ENCODE measurements at regions not wholly inside any gene's neighbourhood (a gene's known extent, or its start where the extent isn't known, plus 50 kb on each side); places are given as distances from the start of the nearest gene placed in this dataset.

DNA sequence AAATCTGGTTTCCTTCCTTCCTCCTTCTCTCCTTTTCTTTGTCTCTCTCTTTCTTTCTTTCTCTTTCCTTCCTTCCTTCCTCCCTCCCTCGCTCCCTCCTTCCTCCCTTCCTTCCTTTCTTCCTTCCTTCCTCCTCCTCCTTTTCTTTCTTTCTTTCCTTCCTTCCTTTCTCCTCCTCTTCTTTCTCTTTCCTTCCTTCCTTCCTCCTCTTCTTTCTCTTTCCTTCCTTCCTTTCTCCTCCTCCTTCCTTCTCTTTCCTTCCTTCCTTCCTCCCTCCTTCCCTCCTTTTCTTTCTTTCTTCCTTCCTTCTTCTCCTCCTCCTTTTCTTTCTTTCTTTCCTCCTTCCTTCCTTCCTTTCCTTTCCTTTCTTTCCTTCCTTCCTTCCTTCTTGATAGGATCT is 61.2 kb downstream of the VIP start:
- Histone ChIP-seq H2BK15ac (ENCODE audit: low read depth, low read length) (no peak overlapping the region), H4K5ac (ENCODE audit: low read depth, low read length) (no peak overlapping the region), H2AK5ac (ENCODE audit: low read depth, low read length) (no peak overlapping the region), H2AFZ (replicated peaks; ENCODE audit: low read length, poor library complexity) (no peak overlapping the region), H3K9me3 (ENCODE audit: control insufficient read depth, insufficient read depth, low read length) (no peaks in the 10 kb centered on the region), H3K79me1 (ENCODE audit: low read depth in 1 of 2, low read length in 2 of 2) (no peaks in the 10 kb centered on the region), H2AK9ac (replicated peaks; ENCODE audit: low read depth, low read length, poor library complexity) (no peak overlapping the region), H2BK20ac (ENCODE audit: low read depth, low read length) (no peak overlapping the region), H3K36me3 (ENCODE audit: control insufficient read depth, insufficient read depth, low read length) (no peaks in the 10 kb centered on the region), H4K20me1 (ENCODE audit: insufficient read depth, low read length) (no peaks in the 10 kb centered on the region), H3K9me1 (ENCODE audit: insufficient read depth, low read length) (no peaks in the 10 kb centered on the region), H3K4me2 (ENCODE audit: low read depth, low read length) (no peak overlapping the region), H3K18ac (ENCODE audit: low read depth, low read length) (no peak overlapping the region), H2BK5ac (ENCODE audit: low read depth, low read length, poor library complexity, severe bottlenecking) (no peak overlapping the region), H3K4me3 (ENCODE audit: insufficient read depth, low read depth, low read length) (no peak overlapping the region), H3K27me3 (ENCODE audit: control insufficient read depth, insufficient read depth, low read length) (no peaks in the 10 kb centered on the region; the same call in 1 of the 2 replicates), H3K27ac (ENCODE audit: insufficient read depth, low read length) (no peak overlapping the region), H2BK120ac (ENCODE audit: low read depth, low read length) (no peak overlapping the region), H4K8ac (ENCODE audit: low read depth in 2 of 2, low read length in 2 of 2) (no peak overlapping the region), H3K56ac (ENCODE audit: extremely low read depth, insufficient read depth, low read length) (no peak overlapping the region), H3K14ac (replicated peaks; ENCODE audit: low read depth, low read length) (no peak overlapping the region), H3K9ac (ENCODE audit: low read depth, low read length) (no peak overlapping the region), H3K4me1 (ENCODE audit: control insufficient read depth, insufficient read depth, low read length) (no peaks in the 10 kb centered on the region), H3K4ac (ENCODE audit: low read depth, low read length) (no peak overlapping the region), H4K91ac (ENCODE audit: insufficient read depth, low read depth, low read length) (no peak overlapping the region), H3K23ac (ENCODE audit: low read depth, low read length) (no peak overlapping the region)
- intact Hi-C loops (cut with micrococcal nuclease), result no loop called here
- POLR2A ChIA-PET (ENCODE audit: unreplicated experiment), result no interaction called here
- dilution Hi-C loops (cut with HindIII; ENCODE audit: low sequenced_read_pairs, unreplicated experiment), result no loop called here
- WGBS, 2 experiments (ENCODE audit: extremely low coverage in 2 of 2, insufficient read length in 1 of 2), result 54% methylated on average over 1 of the region's 1 CpG; no CpG with 5 or more reads in 1 of the 2 experiments
- CTCF ChIA-PET, result no interaction called here
- TF ChIP-seq FOS (IDR thresholded peaks at IDR 0.05; ENCODE audit: low read depth, low read length), result no peak
- TF ChIP-seq, protein P1, sequence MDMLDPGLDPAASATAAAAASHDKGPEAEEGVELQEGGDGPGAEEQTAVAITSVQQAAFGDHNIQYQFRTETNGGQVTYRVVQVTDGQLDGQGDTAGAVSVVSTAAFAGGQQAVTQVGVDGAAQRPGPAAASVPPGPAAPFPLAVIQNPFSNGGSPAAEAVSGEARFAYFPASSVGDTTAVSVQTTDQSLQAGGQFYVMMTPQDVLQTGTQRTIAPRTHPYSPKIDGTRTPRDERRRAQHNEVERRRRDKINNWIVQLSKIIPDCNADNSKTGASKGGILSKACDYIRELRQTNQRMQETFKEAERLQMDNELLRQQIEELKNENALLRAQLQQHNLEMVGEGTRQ (IDR thresholded peaks at IDR 0.05; ENCODE audit: low read depth, low read length), result no peak
- TF ChIP-seq RCOR1 (IDR thresholded peaks at IDR 0.05; ENCODE audit: insufficient replicate concordance, low read length), result no peak
- TF ChIP-seq MXI1 (IDR thresholded peaks at IDR 0.05; ENCODE audit: borderline replicate concordance, low read depth, low read length), result no peak
- TF ChIP-seq RAD21 (IDR thresholded peaks at IDR 0.05; ENCODE audit: low read length), result no peak
- TF ChIP-seq, protein P2, sequence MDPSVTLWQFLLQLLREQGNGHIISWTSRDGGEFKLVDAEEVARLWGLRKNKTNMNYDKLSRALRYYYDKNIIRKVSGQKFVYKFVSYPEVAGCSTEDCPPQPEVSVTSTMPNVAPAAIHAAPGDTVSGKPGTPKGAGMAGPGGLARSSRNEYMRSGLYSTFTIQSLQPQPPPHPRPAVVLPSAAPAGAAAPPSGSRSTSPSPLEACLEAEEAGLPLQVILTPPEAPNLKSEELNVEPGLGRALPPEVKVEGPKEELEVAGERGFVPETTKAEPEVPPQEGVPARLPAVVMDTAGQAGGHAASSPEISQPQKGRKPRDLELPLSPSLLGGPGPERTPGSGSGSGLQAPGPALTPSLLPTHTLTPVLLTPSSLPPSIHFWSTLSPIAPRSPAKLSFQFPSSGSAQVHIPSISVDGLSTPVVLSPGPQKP (IDR thresholded peaks at IDR 0.05; ENCODE audit: borderline replicate concordance, low read depth, low read length), result no peak
- TF ChIP-seq NFE2L2 (IDR thresholded peaks at IDR 0.05; ENCODE audit: low read depth, low read length), result no peak
- TF ChIP-seq CHD1 (IDR thresholded peaks at IDR 0.05; ENCODE audit: low read depth, low read length), result no peak
- TF ChIP-seq, protein P3, sequence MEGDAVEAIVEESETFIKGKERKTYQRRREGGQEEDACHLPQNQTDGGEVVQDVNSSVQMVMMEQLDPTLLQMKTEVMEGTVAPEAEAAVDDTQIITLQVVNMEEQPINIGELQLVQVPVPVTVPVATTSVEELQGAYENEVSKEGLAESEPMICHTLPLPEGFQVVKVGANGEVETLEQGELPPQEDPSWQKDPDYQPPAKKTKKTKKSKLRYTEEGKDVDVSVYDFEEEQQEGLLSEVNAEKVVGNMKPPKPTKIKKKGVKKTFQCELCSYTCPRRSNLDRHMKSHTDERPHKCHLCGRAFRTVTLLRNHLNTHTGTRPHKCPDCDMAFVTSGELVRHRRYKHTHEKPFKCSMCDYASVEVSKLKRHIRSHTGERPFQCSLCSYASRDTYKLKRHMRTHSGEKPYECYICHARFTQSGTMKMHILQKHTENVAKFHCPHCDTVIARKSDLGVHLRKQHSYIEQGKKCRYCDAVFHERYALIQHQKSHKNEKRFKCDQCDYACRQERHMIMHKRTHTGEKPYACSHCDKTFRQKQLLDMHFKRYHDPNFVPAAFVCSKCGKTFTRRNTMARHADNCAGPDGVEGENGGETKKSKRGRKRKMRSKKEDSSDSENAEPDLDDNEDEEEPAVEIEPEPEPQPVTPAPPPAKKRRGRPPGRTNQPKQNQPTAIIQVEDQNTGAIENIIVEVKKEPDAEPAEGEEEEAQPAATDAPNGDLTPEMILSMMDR (conservative IDR thresholded peaks at IDR 0.05; ENCODE audit: low read depth, low read length), result no peak
- BruUV-seq (replicated peaks), result no TSS peak
- in situ Hi-C loops (cut with MboI; ENCODE audit: low sequenced_read_pairs), result no loop called here
- DNase-seq (no peak), ATAC-seq (ENCODE audit: low read depth) (no peak)
